ENCODE measurements at regions not wholly inside any gene's neighbourhood (a gene's known extent, or its start where the extent isn't known, plus 50 kb on each side); places are given as distances from the start of the nearest gene placed in this dataset.
"Not testable (repeated sequence)": the region's sequence is repeated elsewhere in the genome, so short reads cannot be mapped to it uniquely, and the experiment has no call there.

GRCh38 chr4:108446556-108446955 is 173.8 kb upstream of the RPL34 start:
- Histone ChIP-seq H3K9me3 (ENCODE audit: severe bottlenecking) (no peaks in the 10 kb centered on the region), H3K27me3 (ENCODE audit: insufficient read depth, poor library complexity, severe bottlenecking) (no peaks in the 10 kb centered on the region), H3K4me3 (ENCODE audit: severe bottlenecking) (no peak overlapping the region), H3K4me1 (ENCODE audit: insufficient read depth, poor library complexity, severe bottlenecking) (no peaks in the 10 kb centered on the region), H3K36me3 (ENCODE audit: low read depth) (no peaks in the 10 kb centered on the region), H3K27ac (ENCODE audit: poor library complexity, severe bottlenecking) (no peak overlapping the region)
- no peak for ATAC-seq (ENCODE audit: low read depth)
- DNase-seq (ENCODE audit: low spot score): no peak
- TF ChIP-seq, protein P1, sequence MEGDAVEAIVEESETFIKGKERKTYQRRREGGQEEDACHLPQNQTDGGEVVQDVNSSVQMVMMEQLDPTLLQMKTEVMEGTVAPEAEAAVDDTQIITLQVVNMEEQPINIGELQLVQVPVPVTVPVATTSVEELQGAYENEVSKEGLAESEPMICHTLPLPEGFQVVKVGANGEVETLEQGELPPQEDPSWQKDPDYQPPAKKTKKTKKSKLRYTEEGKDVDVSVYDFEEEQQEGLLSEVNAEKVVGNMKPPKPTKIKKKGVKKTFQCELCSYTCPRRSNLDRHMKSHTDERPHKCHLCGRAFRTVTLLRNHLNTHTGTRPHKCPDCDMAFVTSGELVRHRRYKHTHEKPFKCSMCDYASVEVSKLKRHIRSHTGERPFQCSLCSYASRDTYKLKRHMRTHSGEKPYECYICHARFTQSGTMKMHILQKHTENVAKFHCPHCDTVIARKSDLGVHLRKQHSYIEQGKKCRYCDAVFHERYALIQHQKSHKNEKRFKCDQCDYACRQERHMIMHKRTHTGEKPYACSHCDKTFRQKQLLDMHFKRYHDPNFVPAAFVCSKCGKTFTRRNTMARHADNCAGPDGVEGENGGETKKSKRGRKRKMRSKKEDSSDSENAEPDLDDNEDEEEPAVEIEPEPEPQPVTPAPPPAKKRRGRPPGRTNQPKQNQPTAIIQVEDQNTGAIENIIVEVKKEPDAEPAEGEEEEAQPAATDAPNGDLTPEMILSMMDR (IDR thresholded peaks at IDR 0.05; ENCODE audit: poor library complexity, severe bottlenecking): no peak

DNA sequence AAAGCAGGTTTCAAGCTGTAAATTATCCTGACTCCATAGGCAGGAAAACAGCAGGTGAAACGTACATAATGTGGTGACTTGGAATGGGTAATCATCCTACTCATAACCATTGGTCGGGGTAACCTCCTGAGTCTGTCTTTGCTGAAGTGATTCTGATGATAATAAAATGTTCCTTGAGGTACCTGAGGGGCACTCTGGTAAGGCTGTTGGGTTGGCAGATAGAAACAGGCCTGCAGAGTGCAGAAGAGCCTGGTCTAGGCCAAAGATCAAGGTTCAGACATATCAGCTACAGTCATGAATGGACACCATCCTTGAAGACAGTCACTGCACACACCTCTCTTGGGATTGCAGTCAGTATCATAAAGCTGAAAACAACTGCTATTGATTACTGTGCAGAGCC is 174.7 kb upstream of the RPL34 start:
- Histone ChIP-seq H3K4me1 (ENCODE audit: insufficient read depth, poor library complexity, severe bottlenecking) (no peaks in the 10 kb centered on the region), H3K27ac (ENCODE audit: poor library complexity, severe bottlenecking) (no peak overlapping the region), H3K27me3 (ENCODE audit: insufficient read depth, poor library complexity, severe bottlenecking) (no peaks in the 10 kb centered on the region), H3K4me3 (ENCODE audit: severe bottlenecking) (no peak overlapping the region), H3K36me3 (ENCODE audit: low read depth) (no peaks in the 10 kb centered on the region), H3K9me3 (ENCODE audit: severe bottlenecking) (no peaks in the 10 kb centered on the region)
- TF ChIP-seq, protein P1 (IDR thresholded peaks at IDR 0.05; ENCODE audit: poor library complexity, severe bottlenecking): no peak
- DNase-seq (ENCODE audit: low spot score): no peak
- ATAC-seq (ENCODE audit: low read depth): no peak

GRCh38 chr4:108443585-108443984 is 176.8 kb upstream of the RPL34 start:
- no peaks in the 10 kb centered on the region for H3K9me3 ChIP-seq (ENCODE audit: severe bottlenecking)
- DNase-seq (ENCODE audit: low spot score) (no peak), ATAC-seq (ENCODE audit: low read depth) (no peak)
- H3K27me3 ChIP-seq (ENCODE audit: insufficient read depth, poor library complexity, severe bottlenecking): no peaks in the 10 kb centered on the region
- no peak overlapping the region for H3K4me3 ChIP-seq (ENCODE audit: severe bottlenecking)
- no peaks in the 10 kb centered on the region for H3K36me3 ChIP-seq (ENCODE audit: low read depth)
- no peaks in the 10 kb centered on the region for H3K4me1 ChIP-seq (ENCODE audit: insufficient read depth, poor library complexity, severe bottlenecking)
- H3K27ac ChIP-seq (ENCODE audit: poor library complexity, severe bottlenecking): no peak overlapping the region
- TF ChIP-seq, protein P1 (IDR thresholded peaks at IDR 0.05; ENCODE audit: poor library complexity, severe bottlenecking): no peak

- Histone ChIP-seq H3K36me3 (ENCODE audit: low read depth) (no peaks in the 10 kb centered on the region), H3K9me3 (ENCODE audit: severe bottlenecking) (no peaks in the 10 kb centered on the region), H3K27me3 (ENCODE audit: insufficient read depth, poor library complexity, severe bottlenecking) (no peaks in the 10 kb centered on the region), H3K4me1 (ENCODE audit: insufficient read depth, poor library complexity, severe bottlenecking) (no peaks in the 10 kb centered on the region), H3K27ac (ENCODE audit: poor library complexity, severe bottlenecking) (no peak overlapping the region), H3K4me3 (ENCODE audit: severe bottlenecking) (no peak overlapping the region)
- TF ChIP-seq, protein P1 (IDR thresholded peaks at IDR 0.05; ENCODE audit: poor library complexity, severe bottlenecking): no peak
- ATAC-seq (ENCODE audit: low read depth): peak; percentile 65
- DNase-seq (ENCODE audit: low spot score): no peak
Measured at GRCh38 chr4:108433832-108434231, 186.5 kb upstream of the RPL34 start.

GRCh38 chr4:108433394-108433793 is 187.0 kb upstream of the RPL34 start:
- DNase-seq (ENCODE audit: low spot score); H3K27me3 ChIP-seq (ENCODE audit: insufficient read depth, poor library complexity, severe bottlenecking); ATAC-seq (ENCODE audit: low read depth); H3K27ac ChIP-seq (ENCODE audit: poor library complexity, severe bottlenecking); H3K36me3 ChIP-seq (ENCODE audit: low read depth); H3K4me3 ChIP-seq (ENCODE audit: severe bottlenecking); H3K4me1 ChIP-seq (ENCODE audit: insufficient read depth, poor library complexity, severe bottlenecking); H3K9me3 ChIP-seq (ENCODE audit: severe bottlenecking): not testable (repeated sequence)

Data from RWPE2 (cell line).